ENCODE measurements at regions not wholly inside any gene's neighbourhood (a gene's known extent, or its start where the extent isn't known, plus 50 kb on each side); places are given as distances from the start of the nearest gene placed in this dataset.

DNA sequence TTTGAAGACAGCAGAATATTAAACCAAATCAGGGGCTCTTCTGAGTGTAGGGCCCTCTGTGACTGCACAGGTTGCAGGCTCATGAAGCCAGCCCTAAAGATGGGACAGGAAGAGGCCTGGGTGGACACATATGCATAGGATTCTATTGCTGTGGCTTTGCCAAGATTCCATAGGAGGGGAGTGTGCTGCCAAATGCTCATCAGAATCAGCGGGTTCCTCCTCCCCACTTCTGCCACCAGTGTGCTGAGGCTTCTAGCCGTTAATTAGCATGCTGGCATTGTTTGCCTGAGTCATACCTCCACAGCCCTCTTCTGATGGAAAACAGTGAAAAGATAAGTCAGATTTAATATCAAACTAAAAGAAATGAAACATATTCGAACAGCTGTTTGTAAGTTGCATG lies 103.9 kb upstream of the TMEFF2 start:
- DNase-seq: no peak

- no peak for DNase-seq
Observed at GRCh38 chr2:192292478-192292877, 97.7 kb upstream of the TMEFF2 start.

GRCh38 chr2:192288295-192288694 lies 93.6 kb upstream of the TMEFF2 start:
- no peak for DNase-seq

GRCh38 chr2:192286093-192286701 lies 91.5 kb upstream of the TMEFF2 start:
- no peak for DNase-seq

DNA sequence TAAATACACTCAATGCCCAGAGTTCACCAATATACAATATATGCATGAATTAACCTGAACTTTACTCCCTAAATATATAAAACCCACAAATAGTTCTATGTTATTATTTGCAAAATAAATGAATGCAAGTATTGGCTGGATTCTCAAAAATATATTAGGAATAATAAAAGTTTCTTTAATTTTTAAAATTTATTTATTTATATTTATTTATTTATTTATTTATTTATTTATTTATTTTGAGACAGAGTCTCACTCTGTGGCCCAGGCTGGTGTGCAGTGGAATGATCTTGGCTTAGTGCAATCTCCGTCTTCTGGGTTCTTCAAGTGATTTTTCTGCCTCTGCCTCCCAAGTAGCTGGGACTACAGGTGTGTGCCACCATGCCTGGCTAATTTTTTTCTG lies 88.7 kb upstream of the TMEFF2 start:
- DNase-seq: no peak

- DNase-seq: no peak
Observed at GRCh38 chr2:192278701-192279100, 84.0 kb upstream of the TMEFF2 start.

GRCh38 chr2:192277494-192278109 lies 82.9 kb upstream of the TMEFF2 start:
- DNase-seq: no peak

GRCh38 chr2:192275632-192276031 lies 80.9 kb upstream of the TMEFF2 start:
- DNase-seq: no peak

DNA sequence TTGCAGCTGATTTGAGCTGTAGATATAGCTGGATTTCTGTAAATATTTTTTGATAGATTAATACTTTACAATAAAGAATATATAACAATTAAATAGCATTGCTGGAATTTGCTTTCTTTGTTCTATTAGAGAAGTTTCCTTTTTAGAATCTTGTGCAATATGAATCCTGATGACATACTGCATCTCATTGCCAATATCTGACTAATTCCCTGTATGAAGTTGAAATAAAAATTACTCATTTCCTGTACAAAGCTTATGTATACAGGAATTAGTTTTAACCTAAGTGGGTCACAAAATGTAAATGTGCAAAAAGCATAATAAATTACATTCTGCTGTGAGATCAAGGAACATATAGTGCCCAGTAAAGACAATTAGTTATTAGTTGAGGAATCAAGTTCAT lies 72.8 kb upstream of the TMEFF2 start:
- no peak for DNase-seq

GRCh38 chr2:192265751-192266150 lies 71.0 kb upstream of the TMEFF2 start:
- no peak for DNase-seq

DNA sequence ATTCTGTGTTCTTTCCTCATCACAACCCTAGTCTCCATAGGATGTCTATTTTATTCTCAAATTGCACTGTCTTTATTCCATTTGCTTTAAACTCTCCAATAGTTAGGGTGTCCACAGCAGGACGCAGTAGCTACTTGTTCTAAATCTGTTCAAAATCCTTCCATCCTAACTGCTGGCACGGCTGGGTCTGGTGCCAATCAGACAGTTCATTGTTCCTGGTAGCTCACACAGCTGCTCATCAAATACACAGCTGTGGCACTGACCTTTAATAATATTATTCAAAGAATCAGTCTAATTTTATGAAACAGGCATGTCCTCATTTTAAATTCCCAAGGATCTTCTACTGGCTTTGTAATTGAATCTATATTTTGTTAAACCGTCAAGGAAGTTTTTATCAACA lies 59.7 kb upstream of the TMEFF2 start:
- DNase-seq: no peak

GRCh38 chr2:192253692-192254091 lies 59.0 kb upstream of the TMEFF2 start:
- DNase-seq: no peak

GRCh38 chr2:192250961-192251360 lies 56.2 kb upstream of the TMEFF2 start:
- no peak for DNase-seq

- DNase-seq: no peak
Observed at GRCh38 chr2:192247456-192247855, 52.7 kb upstream of the TMEFF2 start.

DNA sequence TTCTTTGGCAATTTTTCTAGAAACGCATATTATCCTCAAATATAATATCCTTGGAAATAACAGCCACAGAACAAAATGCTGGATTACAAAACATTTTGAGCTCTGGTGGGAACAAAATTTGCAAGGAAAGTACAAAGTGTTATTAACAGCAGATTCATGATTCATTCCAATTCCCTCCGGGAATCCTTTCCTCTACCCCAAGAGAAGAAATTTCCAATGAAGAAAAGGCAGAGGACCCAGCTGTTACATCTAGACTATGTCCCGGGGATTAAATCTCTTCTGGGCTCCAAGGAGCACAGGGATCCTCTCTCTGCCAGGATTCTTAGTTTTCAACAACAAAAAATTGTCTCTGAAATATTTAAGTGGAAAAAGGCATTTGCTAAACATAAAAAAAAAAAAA lies 51.6 kb upstream of the TMEFF2 start:
- DNase-seq: no peak

GRCh38 chr2:192245329-192245728 lies 50.6 kb upstream of the TMEFF2 start:
- DNase-seq: no peak
